IPS-20b (cell line): ENCODE measurements at regions not wholly inside any gene's neighbourhood (a gene's known extent, or its start where the extent isn't known, plus 50 kb on each side); places are given as distances from the start of the nearest gene placed in this dataset.

Source experiments
- H3K27ac ChIP-seq: one replicate; pipeline ENCODE4 v1.5.1; 2013; ENCODE audit warnings: low read length
- H3K27me3 ChIP-seq: 2 replicates; pipeline ENCODE4 v1.6.1; 2013; ENCODE audit warnings: mild to moderate bottlenecking, low read length, inconsistent platforms; ENCODE audit not compliant: insufficient read depth
- H3K36me3 ChIP-seq: 2 replicates; pipeline ENCODE4 v1.6.1; 2013; ENCODE audit warnings: low read depth, mild to moderate bottlenecking, inconsistent platforms, low read length, moderate library complexity; ENCODE audit not compliant: insufficient read depth
- H3K4me1 ChIP-seq: 2 replicates; pipeline ENCODE4 v1.6.1; 2013; ENCODE audit warnings: mild to moderate bottlenecking, control low read depth, inconsistent platforms, low read length, moderate library complexity; ENCODE audit not compliant: insufficient read depth
- H3K4me3 ChIP-seq: 2 replicates; pipeline ENCODE4 v1.5.1; 2013; ENCODE audit warnings: mild to moderate bottlenecking, low read length, inconsistent platforms
- H3K9ac ChIP-seq: 2 replicates; pipeline ENCODE4 v1.6.1; 2013; ENCODE audit warnings: low read depth, mild to moderate bottlenecking, inconsistent platforms, low read length, moderate library complexity
- H3K9me3 ChIP-seq: 2 replicates; pipeline ENCODE4 v1.6.1; 2013; ENCODE audit warnings: mild to moderate bottlenecking, low read depth, low read length, inconsistent platforms; ENCODE audit not compliant: insufficient read depth

DNA sequence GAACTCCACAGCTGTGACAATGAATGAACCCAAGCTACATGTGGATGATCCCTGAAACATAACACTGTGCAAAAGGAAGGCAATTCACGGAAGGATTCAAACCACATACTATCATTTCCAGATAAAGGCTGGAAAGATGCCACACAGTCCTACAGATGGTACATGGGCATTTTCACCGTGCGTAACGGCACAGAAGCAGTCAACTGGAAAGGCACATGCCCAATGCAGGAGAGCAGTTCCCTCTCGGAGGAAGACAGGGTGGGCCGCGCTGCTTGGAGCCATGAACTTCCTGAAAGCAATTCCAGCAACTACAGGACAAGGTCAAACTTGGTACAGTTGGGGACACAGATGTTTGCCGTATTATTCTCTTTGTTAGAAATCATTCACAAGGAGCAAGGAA lies 103.7 kb downstream of the SHANK2 start:
- H3K27me3 ChIP-seq, result peaks cover 13% of the 10 kb centered on the region; the same call in 1 of the 2 replicates
- H3K4me1 ChIP-seq, result peaks cover 8% of the 10 kb centered on the region; the same call in 1 of the 2 replicates
- no peak overlapping the region for H3K4me3 ChIP-seq
- no peak overlapping the region for H3K9ac ChIP-seq
- H3K36me3 ChIP-seq, result no peaks in the 10 kb centered on the region
- no peak overlapping the region for H3K27ac ChIP-seq
- H3K9me3 ChIP-seq, result no peaks in the 10 kb centered on the region

DNA sequence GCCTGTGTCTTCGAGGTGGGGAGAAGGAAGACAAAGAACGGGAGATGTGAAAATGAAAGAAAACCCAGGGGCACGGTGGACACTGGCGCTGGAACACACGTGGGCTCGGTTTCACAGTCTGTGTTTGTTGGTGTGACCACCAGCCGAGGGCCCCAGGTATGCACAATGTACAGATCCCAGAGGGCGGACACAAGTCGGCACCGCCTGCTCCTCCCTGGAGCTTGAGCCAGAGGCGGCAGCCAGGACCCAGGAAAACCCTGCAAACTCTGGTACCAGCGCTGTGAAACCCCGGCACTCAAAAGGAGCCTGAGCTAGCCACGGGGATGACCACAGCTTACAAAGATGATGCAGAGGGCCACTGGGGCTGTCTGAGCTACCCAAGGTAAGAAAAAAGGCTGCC lies 105.0 kb downstream of the SHANK2 start:
- H3K27ac ChIP-seq, result no peak overlapping the region
- H3K36me3 ChIP-seq, result no peaks in the 10 kb centered on the region
- no peak overlapping the region for H3K4me3 ChIP-seq
- H3K9me3 ChIP-seq, result no peaks in the 10 kb centered on the region
- H3K9ac ChIP-seq, result no peak overlapping the region
- H3K4me1 ChIP-seq, result no peaks in the 10 kb centered on the region; the same call in 1 of the 2 replicates
- H3K27me3 ChIP-seq, result peaks cover 9% of the 10 kb centered on the region; the same call in 1 of the 2 replicates

DNA sequence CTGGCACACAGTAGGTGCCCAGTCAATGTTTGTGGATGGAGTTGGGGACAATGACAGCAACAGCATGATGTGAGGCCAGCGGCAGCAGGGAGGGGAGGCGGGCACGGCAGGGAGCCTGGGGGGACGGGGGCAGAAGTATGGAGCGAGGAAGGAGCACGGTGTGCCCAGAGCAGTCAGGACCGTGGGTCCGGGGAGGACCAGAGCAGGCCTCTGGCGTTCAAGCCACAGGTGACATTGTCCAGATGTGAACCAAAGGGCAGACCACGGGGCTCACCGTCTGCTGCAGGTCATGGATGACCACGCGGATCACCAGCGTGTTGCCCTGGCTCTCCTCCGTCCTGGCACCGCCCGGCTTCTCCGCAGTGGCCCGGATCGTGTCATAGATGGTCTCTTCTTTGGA lies 105.5 kb downstream of the SHANK2 start:
- Histone ChIP-seq H3K4me1 (no peaks in the 10 kb centered on the region), H3K4me3 (no peak overlapping the region), H3K9ac (no peak overlapping the region), H3K27ac (no peak overlapping the region), H3K27me3 (peaks cover 7% of the 10 kb centered on the region; the same call in 1 of the 2 replicates), H3K9me3 (no peaks in the 10 kb centered on the region), H3K36me3 (no peaks in the 10 kb centered on the region)

DNA sequence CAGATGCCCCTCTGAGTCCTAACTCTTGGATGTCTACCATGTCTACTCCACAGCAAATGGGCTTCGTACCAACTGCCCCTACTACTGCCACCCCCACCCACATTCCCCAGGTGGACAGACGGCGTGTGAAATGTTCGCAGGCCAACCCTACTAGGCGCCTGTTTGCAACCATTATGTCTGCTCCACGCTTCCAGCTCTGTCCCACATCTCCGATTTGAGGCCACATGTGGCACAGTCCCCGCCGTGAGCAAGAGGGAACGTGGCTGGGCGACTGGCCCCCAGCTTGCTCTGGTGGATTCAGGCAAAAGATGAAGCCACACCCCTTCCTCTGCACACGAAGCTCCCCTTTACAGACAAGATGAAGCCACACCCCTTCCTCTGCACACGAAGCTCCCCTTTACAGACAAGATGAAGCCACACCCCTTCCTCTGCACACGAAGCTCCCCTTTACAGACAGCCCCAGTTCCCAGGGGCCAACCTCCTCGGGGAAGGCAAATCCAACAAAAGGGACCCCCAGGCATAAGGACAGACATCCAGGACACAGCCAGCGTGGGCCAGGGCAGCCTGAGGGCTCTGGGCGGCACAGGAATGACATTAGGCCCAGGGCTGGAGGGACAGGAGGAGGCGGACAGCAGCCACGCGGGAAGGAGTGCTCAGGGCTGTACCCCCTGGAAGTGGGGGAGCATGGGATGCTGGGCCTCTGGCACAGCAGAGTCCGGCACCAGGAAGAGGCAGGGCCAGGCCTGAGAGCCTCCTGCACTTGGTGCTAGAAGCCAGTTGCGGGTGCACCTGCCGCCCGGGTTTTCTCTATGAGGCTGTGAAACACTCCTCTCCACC lies 106.2 kb downstream of the SHANK2 start:
- H3K9me3 ChIP-seq, result no peaks in the 10 kb centered on the region
- H3K4me1 ChIP-seq, result no peaks in the 10 kb centered on the region
- no peak overlapping the region for H3K27ac ChIP-seq
- H3K9ac ChIP-seq, result no peak overlapping the region
- no peak overlapping the region for H3K4me3 ChIP-seq
- H3K27me3 ChIP-seq, result peaks cover under 1% of the 10 kb centered on the region; the same call in 1 of the 2 replicates
- no peaks in the 10 kb centered on the region for H3K36me3 ChIP-seq

DNA sequence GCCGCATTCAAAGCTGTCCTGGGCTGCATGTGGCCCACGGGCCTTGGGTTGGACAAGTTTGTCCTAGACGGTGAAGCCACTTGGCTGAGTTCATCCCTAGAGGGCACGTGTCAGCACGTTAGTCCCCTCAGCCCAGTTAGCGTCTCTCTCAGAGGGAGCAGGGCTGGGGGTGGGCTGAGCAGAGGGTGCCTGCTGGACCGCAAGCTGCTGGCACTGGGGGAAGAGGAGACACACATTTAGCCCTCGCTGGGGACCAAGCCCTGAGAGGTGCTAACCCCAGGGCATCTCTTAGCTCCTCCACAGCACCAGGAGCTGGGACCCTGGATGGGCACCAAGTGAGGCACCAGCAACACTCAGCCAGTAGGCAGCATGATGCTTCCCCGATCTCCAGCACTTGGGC lies 107.0 kb downstream of the SHANK2 start:
- Histone ChIP-seq H3K27me3 (no peaks in the 10 kb centered on the region), H3K9ac (no peak overlapping the region), H3K4me1 (no peaks in the 10 kb centered on the region), H3K27ac (no peak overlapping the region), H3K9me3 (no peaks in the 10 kb centered on the region), H3K36me3 (no peaks in the 10 kb centered on the region), H3K4me3 (no peak overlapping the region)

DNA sequence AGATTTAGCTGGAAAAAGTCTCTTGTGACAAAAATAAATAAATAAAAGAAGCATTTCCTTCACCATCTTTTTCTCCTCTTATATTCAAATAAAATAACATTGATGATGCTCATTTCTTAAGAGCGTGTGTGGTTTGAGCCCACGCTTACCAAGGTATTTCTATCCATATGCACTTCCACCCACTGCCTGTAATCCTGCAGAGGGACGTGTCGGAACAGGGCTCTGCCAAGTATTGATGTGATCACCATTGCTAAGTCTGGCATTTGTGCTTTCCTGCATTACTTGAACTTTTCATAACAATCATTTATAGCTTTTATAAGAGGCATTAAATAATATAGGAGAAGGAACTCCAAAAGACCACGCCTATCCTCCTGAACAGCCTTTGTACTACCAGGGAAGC lies 107.6 kb downstream of the SHANK2 start:
- Histone ChIP-seq H3K27me3 (no peaks in the 10 kb centered on the region), H3K27ac (no peak overlapping the region), H3K9ac (no peak overlapping the region), H3K4me1 (no peaks in the 10 kb centered on the region), H3K4me3 (no peak overlapping the region), H3K36me3 (no peaks in the 10 kb centered on the region), H3K9me3 (no peaks in the 10 kb centered on the region)

DNA sequence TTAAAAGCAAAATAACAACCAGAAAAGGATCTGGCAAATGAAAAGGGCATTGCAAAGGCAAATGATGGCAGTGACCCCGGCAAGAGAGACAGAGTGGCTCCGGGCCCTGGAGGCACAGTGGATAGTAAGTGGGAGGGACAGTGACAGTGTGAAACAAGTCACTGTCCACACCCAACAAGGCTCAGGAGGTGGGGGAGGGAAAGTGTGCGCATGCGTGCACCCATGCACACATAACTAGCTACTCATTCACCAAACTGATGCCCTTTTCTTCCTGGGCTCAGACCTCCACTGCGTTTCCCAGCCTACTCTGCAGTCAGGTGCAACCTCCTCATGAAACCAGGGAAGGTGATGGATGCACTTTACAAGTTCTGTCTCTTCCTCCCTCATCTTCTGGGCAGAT lies 108.4 kb downstream of the SHANK2 start:
- no peak overlapping the region for H3K27ac ChIP-seq
- H3K9me3 ChIP-seq, result no peaks in the 10 kb centered on the region
- H3K27me3 ChIP-seq, result no peaks in the 10 kb centered on the region
- H3K4me1 ChIP-seq, result no peaks in the 10 kb centered on the region
- no peak overlapping the region for H3K4me3 ChIP-seq
- H3K36me3 ChIP-seq, result no peaks in the 10 kb centered on the region
- no peak overlapping the region for H3K9ac ChIP-seq

DNA sequence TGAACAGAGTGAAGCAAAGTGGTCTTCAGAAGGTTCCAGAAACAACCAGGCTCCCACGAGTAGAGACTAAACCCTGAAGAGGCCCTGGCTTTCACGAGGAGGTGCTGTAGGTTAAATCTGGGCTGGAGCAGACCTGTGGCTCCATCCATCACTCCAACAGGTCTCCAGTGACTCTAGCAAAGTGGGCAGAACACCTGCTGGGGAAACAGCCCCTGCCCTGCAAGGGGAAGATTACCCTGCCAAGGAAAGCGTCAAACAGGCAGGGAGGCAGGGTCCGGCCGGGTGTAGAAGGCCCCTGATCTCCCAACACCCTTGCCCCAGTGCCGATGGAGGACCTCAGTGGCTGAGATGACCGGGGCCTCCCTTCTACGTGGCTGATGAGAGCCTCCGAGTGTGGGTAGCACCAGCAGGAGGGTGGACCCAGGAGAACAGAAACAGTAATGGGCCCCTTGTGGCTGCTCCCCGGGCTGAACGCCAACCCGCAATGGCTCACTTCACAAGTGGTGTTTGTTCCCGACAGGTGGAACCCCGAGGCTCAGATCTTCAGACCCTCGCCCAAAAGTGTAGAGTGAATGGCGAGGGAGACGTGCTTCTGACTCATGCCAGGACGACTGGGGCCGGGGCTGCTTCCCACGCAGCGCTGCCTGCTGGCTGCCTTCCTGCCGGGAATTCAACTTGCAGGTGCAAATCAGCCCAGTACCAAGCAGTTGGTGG lies 112.0 kb downstream of the SHANK2 start:
- Histone ChIP-seq H3K9ac (no peak overlapping the region), H3K4me3 (no peak overlapping the region), H3K27ac (no peak overlapping the region), H3K4me1 (no peaks in the 10 kb centered on the region), H3K9me3 (no peaks in the 10 kb centered on the region), H3K27me3 (no peaks in the 10 kb centered on the region), H3K36me3 (no peaks in the 10 kb centered on the region)

DNA sequence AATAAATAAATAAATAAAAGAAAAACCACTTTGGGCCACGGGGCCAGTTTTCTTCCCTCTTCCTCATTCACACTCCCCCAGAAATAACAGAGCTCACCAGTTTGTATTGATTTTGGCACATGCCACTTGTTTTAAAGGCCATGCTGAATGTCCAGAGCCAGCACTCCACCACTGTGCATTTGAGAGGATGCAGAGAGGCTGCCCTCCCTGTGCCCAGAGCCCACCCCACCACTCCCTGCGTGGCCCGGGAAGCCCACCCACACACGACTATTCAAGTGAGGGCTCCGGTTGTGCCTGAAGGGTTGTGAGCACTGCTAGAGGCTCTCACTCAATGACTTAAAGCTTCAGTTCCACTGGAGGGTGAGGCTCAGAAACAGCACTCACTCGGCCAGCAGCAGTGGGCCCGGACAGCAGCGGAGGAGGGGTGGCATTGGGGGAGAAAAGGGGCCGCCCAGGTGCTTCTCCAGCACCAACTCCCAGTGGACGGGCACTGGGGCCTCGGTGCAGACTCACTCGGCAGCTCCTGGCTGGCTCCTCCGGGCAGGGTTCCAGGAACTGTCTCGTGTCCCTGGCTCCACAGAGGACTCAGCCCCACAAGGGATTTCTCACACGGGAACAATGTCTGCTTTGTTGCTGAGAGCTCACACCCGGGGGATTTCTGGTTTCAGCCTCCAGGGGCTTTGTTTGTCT lies 112.7 kb downstream of the SHANK2 start:
- Histone ChIP-seq H3K27ac (no peak overlapping the region), H3K9me3 (no peaks in the 10 kb centered on the region), H3K4me3 (no peak overlapping the region), H3K36me3 (no peaks in the 10 kb centered on the region), H3K9ac (no peak overlapping the region), H3K27me3 (no peaks in the 10 kb centered on the region), H3K4me1 (no peaks in the 10 kb centered on the region)

DNA sequence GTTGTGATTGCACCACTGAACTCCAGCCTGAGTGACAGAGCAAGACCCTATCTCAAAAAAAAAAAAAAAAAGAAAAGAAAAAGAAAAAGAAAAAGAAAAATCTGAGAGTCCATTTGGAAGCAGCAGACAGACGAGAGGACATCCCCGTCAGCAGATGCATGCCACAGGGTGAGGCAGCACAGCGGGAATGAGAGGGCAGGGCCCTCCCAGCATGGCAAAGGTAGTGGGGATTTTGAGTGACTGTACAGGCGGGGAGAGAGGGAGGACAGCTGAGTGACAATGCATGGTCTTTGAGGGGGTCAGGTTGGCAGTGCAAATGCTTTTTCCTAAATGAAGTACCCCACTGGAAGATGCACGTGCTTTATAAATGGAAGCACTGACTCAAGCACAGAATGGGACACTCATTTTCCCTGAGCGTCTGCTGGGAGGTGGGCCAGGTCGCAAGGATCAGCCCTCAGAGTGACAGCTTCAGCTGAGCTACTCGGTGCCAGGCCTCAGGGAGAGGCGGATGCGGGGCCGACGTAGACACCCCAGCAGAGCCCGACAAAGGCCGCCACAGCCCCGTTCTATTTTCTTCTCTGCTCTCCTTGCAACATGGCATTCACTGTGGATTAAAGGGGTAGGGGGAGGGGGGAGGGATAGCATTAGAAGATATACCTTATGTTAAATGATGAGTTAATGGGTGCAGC lies 113.5 kb downstream of the SHANK2 start:
- no peak overlapping the region for H3K4me3 ChIP-seq
- H3K9me3 ChIP-seq, result no peaks in the 10 kb centered on the region
- no peaks in the 10 kb centered on the region for H3K36me3 ChIP-seq
- no peaks in the 10 kb centered on the region for H3K4me1 ChIP-seq
- H3K27ac ChIP-seq, result no peak overlapping the region
- H3K27me3 ChIP-seq, result no peaks in the 10 kb centered on the region
- H3K9ac ChIP-seq, result no peak overlapping the region

DNA sequence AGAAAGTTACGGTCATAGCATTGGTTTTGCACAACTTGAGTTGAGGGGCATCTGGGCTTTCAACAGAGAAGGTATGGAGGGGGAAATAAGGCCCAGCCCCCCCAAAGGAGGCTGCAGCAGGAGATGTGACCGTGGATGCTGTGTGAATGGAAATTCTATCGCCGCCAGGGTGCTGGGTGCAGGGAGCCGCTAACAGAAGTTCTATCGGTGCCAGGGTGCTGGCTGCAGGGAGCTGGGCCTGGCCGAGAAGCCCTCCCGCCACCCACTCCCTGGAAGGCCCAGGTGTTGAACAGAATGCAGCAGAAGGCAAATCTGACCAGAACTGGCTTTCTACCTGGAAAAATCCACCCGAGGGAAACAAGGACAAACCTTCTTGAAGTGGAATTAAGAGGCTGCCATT lies 115.0 kb downstream of the SHANK2 start:
- Histone ChIP-seq H3K27me3 (no peaks in the 10 kb centered on the region), H3K4me1 (no peaks in the 10 kb centered on the region), H3K4me3 (no peak overlapping the region), H3K36me3 (no peaks in the 10 kb centered on the region), H3K9me3 (no peaks in the 10 kb centered on the region), H3K27ac (no peak overlapping the region), H3K9ac (no peak overlapping the region)
